Heart left ventricle (tissue), 13 donors: ENCODE measurements at regions not wholly inside any gene's neighbourhood (a gene's known extent, or its start where the extent isn't known, plus 50 kb on each side); places are given as distances from the start of the nearest gene placed in this dataset.

ENCODE experiments used
- POLR2A ChIP-seq, 2 donors: fragments of 450-650 bp; IDR thresholded peaks; one replicate each; pipeline ENCODE4 v1.6.1; 2017; ENCODE audit warnings: antibody characterized with exemption in 2 of 2, mild to moderate bottlenecking in 2 of 2, moderate library complexity in 2 of 2
- TF ChIP-seq, protein P1 (sequence below), 12 donors: fragments of 200-600 bp; sonication (generic) in 4 of 12; IDR thresholded peaks; one replicate each; pipeline versions ENCODE4 v1.5.0 to v1.8.0; 2018 to 2022; ENCODE audit warnings: antibody characterized with exemption in 12 of 12, mild to moderate bottlenecking in 5 of 12
- donor health status: ischemic (EF 13 %, LVEDD 7.1; RV severe dilation, severe dysfunction).
- donor health status: DM: no; HTN: yes; CAD: no.
- donor health status: DM: no; HTN: no; CAD: no.
- donor health status: ischemic (EF 25% LVEDD 6.9; RV normal size, moderate dysfunction).
- donor health status: ischemic (EF 25% LVEDD 5.7; RV mildly dilated, moderate dysfunction).
- donor health status: ischemic (EF 35%, LVEDD 5.7; RV mildly dilated, moderate dysfunction).
- donor health status: nonischemic (EF 11% LVEDD 7.7; RV severe dilation, severe dysfunction).
- donor health status: DM: yes; HTN: yes; CAD: no.
- donor health status: PGD.
- donor health status: ischemic (EF 29% LVEDD 5.4; RV normal size, mild dysfunction).
- donor health status: nonischemic (EF 23%, LVEDD 6.1; RV moderate dilation, normal function).

DNA sequence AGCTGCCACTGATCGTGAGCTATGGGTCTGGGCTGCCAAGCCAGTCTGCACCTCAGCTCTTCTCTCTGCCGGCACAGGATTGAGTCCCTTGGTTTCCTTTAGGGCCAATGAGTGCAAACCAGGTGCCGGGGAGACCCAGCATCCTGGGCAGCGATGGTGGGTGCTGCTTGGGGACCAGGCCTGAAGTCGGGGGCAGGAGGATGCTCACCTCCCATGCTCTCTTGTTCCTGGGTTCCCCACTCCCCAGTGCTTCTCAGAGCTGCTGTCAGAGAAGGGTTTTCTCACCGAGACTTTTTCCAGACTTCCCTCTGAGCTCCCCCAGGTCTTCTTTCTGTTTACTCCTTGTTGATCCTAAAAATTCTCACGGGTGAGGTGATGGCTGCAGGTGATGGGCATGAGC lies 61.2 kb downstream of the IRX1 start:
- TF ChIP-seq, protein P1, sequence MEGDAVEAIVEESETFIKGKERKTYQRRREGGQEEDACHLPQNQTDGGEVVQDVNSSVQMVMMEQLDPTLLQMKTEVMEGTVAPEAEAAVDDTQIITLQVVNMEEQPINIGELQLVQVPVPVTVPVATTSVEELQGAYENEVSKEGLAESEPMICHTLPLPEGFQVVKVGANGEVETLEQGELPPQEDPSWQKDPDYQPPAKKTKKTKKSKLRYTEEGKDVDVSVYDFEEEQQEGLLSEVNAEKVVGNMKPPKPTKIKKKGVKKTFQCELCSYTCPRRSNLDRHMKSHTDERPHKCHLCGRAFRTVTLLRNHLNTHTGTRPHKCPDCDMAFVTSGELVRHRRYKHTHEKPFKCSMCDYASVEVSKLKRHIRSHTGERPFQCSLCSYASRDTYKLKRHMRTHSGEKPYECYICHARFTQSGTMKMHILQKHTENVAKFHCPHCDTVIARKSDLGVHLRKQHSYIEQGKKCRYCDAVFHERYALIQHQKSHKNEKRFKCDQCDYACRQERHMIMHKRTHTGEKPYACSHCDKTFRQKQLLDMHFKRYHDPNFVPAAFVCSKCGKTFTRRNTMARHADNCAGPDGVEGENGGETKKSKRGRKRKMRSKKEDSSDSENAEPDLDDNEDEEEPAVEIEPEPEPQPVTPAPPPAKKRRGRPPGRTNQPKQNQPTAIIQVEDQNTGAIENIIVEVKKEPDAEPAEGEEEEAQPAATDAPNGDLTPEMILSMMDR (IDR thresholded peaks at IDR 0.05), result no peak
- no peak for TF ChIP-seq POLR2A (IDR thresholded peaks at IDR 0.05)
